ENCODE measurements at regions not wholly inside any gene's neighbourhood (a gene's known extent, or its start where the extent isn't known, plus 50 kb on each side); places are given as distances from the start of the nearest gene placed in this dataset.
A peak's percentile ranks its signal among the peaks of the same experiment; 100 is the strongest.
"Not testable (repeated sequence)": the region's sequence is repeated elsewhere in the genome, so short reads cannot be mapped to it uniquely, and the experiment has no call there.

DNA sequence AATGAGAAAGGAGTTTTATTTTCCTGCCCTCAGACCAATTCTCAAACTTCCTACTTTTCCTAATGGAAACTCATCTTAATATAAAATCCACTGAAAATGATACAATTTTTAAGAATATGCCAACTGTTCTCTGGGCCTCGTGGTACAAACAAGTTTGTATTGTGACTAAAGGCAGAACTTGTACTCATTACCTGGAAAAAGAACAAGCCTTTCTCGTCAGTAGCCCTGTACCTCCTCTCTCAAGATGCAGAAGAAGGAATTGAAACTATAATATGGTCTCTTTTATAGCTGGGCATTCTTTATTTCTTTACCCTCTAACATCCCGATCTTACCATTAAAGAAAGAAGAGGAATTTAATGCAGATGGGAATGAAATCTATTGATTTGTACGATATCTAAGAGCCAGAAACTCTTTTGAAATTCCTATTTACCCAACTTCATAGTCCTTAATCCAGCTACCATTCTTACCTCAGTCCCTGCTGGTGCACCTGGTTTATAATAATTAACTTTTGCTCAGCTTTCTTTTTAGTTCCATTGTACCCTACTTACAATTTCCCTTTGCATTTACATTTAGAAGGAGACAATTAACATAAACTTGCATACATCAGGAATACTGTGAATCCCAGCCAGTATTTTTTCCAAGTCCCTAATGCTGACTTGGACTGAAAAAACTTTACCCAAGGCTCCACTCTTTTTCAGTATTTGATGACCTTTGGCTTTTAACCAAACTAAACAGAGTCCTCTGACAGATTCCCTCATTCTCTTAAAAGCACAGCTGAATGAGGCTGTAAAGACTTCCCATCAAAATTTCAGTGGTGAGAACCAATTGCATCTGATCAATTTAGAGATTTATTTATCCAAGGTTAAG is 1162.4 kb downstream of the BRINP3 start:
- DNase-seq (ENCODE audit: low read depth) = no peak

DNA sequence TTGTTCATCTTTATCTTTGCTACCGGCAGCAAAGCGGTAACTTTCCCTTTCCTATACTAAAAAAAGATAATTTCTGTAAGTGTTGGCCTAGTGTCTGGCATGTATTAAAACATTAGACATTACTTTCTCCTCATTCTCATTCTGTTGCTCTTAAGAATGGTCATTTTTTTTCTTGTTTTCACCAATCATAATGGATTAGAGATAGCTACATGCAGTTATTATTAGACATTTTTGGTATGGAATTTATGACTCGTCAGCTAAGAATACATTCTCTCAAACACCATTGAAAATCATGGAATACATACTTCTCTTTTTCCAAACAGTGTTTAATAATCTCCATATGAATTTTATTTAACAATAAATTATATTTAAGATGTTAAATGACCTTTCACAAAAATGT is 1154.6 kb downstream of the BRINP3 start:
- no peak for DNase-seq (ENCODE audit: low read depth)

GRCh38 chr1:189331071-189331470 is 1146.6 kb downstream of the BRINP3 start:
- DNase-seq (ENCODE audit: low read depth) = not testable (repeated sequence)

DNA sequence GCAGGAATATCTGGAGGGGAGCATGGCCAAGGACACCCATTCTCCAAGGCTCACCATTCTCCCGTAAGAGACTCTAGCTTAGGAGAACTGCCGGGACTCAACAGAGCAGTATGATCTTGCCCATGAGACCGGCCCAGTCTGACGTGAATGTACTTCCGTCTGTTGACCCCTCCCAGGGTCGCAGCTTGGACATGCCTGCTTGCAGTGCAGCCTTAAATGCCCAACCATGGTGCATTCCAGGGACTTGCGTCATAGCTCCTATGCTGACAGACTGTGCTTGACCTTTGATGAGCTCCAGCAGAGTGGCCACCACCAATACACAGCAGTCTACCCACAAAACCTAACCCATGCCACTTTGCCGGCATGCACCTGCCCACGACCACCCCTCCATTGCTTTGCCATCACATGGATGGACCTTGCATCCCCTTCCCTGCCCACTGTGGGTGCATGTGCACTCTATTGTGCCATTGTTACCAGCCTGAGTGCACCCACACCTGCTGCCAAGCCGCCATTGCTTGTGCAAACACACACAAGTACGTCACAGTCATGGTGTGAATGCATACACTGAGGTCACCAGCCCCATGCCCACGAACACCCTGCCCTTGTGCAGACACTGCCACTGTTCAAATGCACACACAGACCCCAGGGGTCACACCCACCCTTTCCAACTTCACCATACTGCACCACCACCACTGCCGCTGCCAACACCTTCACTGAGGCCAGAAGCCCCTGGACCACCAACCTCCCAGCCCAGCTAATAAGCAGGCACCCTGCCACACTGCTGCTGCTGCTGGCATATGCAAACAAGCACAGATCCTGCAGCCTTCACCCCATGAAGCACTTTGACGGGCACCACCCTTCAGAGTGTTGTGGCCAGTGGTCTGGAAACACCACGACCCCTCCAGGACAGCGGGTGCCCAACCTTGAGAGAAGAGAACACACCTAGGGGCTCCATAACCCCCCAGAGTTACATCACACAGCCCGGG is 1141.3 kb downstream of the BRINP3 start:
- DNase-seq (ENCODE audit: low read depth) = no peak

- DNase-seq (ENCODE audit: low read depth) = no peak
Measured at GRCh38 chr1:189349607-189350006, 1128.1 kb downstream of the BRINP3 start.

GRCh38 chr1:189350983-189351616 is 1126.6 kb downstream of the BRINP3 start:
- DNase-seq (ENCODE audit: low read depth) = no peak

DNA sequence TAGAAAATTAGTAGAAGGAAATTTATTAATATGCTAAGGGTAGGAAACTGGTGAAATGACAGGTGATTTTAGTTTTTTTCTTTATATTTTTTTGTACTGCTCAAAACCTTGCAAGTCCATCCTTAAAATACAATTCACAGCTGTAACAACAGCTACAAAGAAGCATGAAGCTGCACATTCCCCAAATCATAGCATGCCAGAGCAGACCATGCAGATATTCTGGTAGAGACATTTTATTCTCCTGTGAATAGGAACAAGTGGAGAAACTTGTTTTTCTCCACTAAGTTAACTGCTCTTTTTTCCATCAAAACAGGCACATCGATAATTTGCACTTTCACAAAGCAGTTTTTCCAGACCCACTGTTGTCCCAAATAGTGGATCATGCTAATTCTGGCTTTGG is 1125.7 kb downstream of the BRINP3 start:
- DNase-seq (ENCODE audit: low read depth) = no peak

GRCh38 chr1:189356206-189356605 is 1121.5 kb downstream of the BRINP3 start:
- no peak for DNase-seq (ENCODE audit: low read depth)

- no peak for DNase-seq (ENCODE audit: low read depth)
Measured at GRCh38 chr1:189357317-189357716, 1120.3 kb downstream of the BRINP3 start.

- no peak for DNase-seq (ENCODE audit: low read depth)
Measured at GRCh38 chr1:189369612-189370011, 1108.1 kb downstream of the BRINP3 start.

DNA sequence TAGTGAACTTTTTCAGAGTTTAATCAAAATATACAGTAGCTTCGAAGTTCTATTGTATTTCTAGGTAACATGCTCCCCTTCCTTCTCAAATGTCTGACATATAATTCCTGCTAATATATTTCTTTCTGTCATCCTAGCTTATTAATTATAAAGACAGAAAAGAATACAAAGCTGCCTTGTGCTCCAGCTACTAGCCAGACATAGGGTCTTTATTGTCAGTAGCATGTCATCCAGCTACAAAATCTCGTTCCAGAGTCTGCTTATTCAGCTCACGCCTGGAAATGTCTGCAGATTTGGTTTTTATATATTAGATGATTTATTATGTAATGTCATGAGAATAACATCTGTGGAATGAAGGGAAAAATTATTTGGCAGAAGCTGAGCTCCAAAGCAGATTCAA is 1102.8 kb downstream of the BRINP3 start:
- DNase-seq (ENCODE audit: low read depth) = peak; percentile 32

DNA sequence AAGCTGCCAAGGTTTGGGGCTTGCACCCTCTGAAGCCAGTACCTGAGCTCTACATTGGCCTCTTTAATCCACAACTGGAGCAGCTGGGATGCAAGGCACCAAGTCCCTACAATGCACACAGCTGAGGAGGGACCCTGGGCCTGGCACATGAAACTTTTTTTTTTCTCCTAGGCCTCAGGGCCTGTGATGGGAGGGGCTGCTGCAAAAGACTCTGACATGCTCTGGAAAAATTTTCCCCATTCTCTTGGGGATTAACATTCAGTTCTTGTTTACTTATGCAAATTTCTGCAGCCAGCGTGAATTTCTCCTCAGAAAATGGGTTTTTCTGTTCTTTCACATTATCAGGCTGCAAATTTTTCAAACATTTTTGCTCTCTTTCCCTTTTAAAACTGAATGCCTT is 1072.2 kb downstream of the BRINP3 start:
- DNase-seq (ENCODE audit: low read depth) = no peak

DNA sequence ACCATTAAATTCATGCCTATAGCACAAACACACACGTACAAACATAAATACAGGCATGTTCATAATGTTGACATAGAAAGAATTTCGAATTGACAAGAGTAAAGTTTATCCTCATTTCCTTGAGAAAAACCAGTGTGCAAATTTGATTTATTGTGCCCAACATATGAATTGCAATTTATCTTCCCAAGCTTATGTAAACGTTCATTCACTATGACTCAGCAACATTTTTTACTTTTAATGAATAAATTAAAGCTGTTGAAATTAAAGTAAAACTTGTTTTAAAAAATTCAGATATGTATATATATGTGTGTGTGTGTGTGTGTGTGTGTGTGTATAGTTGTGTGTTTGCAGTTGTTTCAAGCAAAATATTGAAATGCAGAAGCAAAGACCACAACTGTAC is 1067.9 kb downstream of the BRINP3 start:
- DNase-seq (ENCODE audit: low read depth) = no peak

GRCh38 chr1:189424746-189425331 is 1052.8 kb downstream of the BRINP3 start:
- peak; percentile 10 for DNase-seq (ENCODE audit: low read depth)

- peak; percentile 5 for DNase-seq (ENCODE audit: low read depth)
Measured at GRCh38 chr1:189429610-189430009, 1048.1 kb downstream of the BRINP3 start.

DNA sequence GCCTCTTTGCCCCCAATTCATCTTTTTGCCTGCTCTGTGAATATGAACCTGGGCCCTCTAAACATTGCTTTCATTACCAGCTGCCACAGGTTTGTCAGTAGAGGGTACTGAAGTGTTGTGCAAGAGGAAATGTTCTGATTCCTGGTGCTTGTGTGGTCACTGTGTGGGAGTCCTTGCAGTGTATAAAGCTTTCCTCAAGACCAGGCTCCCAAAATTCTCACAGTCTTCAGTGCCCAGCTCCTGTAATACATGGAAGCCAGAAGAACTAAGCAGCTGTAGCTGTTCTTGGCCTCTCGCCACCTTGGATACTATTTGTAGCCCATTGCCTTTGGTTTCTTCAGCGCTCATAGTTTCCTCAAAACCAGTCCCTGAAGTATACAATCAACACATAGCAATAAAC is 1046.2 kb downstream of the BRINP3 start:
- DNase-seq (ENCODE audit: low read depth) = peak; percentile 1

DNA sequence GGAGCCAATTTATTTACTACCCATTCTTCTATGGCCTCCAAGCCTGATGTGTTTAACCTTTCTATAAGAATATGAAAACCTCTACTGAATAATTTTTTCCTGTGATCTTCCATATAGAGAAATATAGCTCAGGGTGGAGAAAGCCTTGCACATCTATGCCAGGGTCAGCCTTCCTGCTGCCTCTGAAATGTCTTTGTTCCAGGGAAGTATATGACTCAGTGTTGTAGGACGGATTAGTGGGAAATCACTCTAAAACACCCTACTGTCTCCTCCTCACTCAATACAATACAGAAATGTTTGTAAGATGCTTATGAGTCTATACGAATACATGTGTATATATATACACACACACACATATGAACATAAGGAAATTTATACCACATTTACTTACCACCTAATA is 1044.9 kb downstream of the BRINP3 start:
- DNase-seq (ENCODE audit: low read depth) = no peak

DNA sequence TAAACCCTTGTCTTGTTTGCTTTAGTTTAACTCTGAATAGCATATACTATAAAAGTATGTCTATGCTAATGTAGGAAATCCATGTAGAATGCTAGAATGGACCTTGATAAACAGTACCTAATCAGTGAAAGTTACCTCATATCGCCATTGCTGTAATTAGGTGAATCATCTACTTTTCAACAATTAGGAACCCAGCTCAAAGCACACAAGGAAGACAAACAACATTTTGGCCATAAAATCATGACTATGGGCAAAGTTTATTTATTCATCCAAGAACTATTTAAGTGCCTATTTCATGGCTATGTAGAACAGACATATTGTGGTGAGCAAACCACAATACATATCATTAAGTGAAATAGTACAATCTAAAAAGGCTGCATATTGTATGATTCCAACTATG is 1043.2 kb downstream of the BRINP3 start:
- no peak for DNase-seq (ENCODE audit: low read depth)

DNA sequence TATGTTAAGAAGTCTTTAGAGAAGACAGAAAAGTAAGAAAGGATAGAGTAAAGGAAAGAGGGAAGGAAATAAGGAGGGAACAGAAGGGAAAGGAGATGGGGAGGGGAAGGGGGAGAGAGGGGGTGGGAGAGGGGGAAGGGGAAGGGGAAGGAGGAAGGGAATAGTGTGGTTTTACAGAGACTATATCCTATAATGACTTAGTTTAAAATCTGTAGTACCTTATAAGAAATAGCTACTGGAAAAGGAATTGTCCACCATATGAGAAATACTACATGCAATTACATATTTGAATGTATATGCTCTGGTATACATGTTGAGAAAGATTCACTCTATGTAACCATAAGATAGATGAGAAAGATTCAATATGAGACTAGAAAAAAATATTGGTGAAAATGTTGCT is 1042.3 kb downstream of the BRINP3 start:
- DNase-seq (ENCODE audit: low read depth) = no peak

- no peak for DNase-seq (ENCODE audit: low read depth)
Measured at GRCh38 chr1:189438808-189439207, 1038.9 kb downstream of the BRINP3 start.

- DNase-seq (ENCODE audit: low read depth) = no peak
Measured at GRCh38 chr1:189463166-189463565, 1014.5 kb downstream of the BRINP3 start.

DNA sequence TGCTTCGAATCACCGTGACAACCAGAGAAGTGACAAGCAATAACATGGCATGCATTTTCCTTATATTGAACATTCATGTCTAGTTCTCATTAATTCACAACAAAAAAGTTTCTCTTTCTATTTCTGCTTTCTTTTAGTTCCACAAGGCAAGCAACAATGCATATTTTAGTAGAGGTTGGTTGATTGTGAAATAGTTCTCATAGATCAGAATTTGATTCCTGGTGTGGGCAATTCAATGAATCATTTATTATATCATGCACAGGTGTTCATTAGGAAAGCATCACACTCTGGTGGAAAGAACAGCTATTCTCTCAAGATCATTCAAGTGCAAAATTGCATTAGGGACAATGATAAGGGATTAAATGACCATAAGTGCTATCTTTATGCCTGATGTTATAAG is 980.9 kb downstream of the BRINP3 start:
- no peak for DNase-seq (ENCODE audit: low read depth)

Measured in RPMI7951 (cell line).